ENCODE measurements at regions not wholly inside any gene's neighbourhood (a gene's known extent, or its start where the extent isn't known, plus 50 kb on each side); places are given as distances from the start of the nearest gene placed in this dataset.

GRCh38 chr2:18925296-18925695 is 335.9 kb upstream of the NT5C1B start:
- no peak for DNase-seq

- DNase-seq, result no peak
Observed at GRCh38 chr2:18924886-18925285, 335.5 kb upstream of the NT5C1B start.

GRCh38 chr2:18924386-18924785 is 335.0 kb upstream of the NT5C1B start:
- DNase-seq, result no peak

GRCh38 chr2:18922276-18922675 is 332.9 kb upstream of the NT5C1B start:
- no peak for DNase-seq

- no peak for DNase-seq
Observed at GRCh38 chr2:18918280-18918679, 328.9 kb upstream of the NT5C1B start.

GRCh38 chr2:18915227-18915626 is 325.9 kb upstream of the NT5C1B start:
- no peak for DNase-seq

- DNase-seq, result no peak
Observed at GRCh38 chr2:18913512-18913911, 324.1 kb upstream of the NT5C1B start.

- DNase-seq, result no peak
Observed at GRCh38 chr2:18912225-18912888, 323.0 kb upstream of the NT5C1B start.

- no peak for DNase-seq
Observed at GRCh38 chr2:18911416-18911815, 322.0 kb upstream of the NT5C1B start.

GRCh38 chr2:18910843-18911242 is 321.5 kb upstream of the NT5C1B start:
- DNase-seq, result no peak

GRCh38 chr2:18907937-18908336 is 318.6 kb upstream of the NT5C1B start:
- DNase-seq, result no peak

GRCh38 chr2:18907508-18907907 is 318.1 kb upstream of the NT5C1B start:
- DNase-seq, result no peak

- no peak for DNase-seq
Observed at GRCh38 chr2:18903750-18904149, 314.4 kb upstream of the NT5C1B start.

GRCh38 chr2:18901242-18901641 is 311.9 kb upstream of the NT5C1B start:
- no peak for DNase-seq

- no peak for DNase-seq
Observed at GRCh38 chr2:18900691-18901141, 311.3 kb upstream of the NT5C1B start.

- no peak for DNase-seq
Observed at GRCh38 chr2:18899725-18900124, 310.4 kb upstream of the NT5C1B start.

- DNase-seq, result no peak
Observed at GRCh38 chr2:18898271-18898670, 308.9 kb upstream of the NT5C1B start.

- no peak for DNase-seq
Observed at GRCh38 chr2:18896125-18896764, 306.9 kb upstream of the NT5C1B start.

- no peak for DNase-seq
Observed at GRCh38 chr2:18891600-18892345, 302.4 kb upstream of the NT5C1B start.

- no peak for DNase-seq
Observed at GRCh38 chr2:18889565-18890332, 300.4 kb upstream of the NT5C1B start.

GRCh38 chr2:18885457-18885856 is 296.1 kb upstream of the NT5C1B start:
- DNase-seq, result no peak

- DNase-seq, result no peak
Observed at GRCh38 chr2:18883616-18884456, 294.5 kb upstream of the NT5C1B start.

Data from SHP77 (cell line).